ENCODE measurements at regions not wholly inside any gene's neighbourhood (a gene's known extent, or its start where the extent isn't known, plus 50 kb on each side); places are given as distances from the start of the nearest gene placed in this dataset.
"Not testable (repeated sequence)": the region's sequence is repeated elsewhere in the genome, so short reads cannot be mapped to it uniquely, and the experiment has no call there.

DNA sequence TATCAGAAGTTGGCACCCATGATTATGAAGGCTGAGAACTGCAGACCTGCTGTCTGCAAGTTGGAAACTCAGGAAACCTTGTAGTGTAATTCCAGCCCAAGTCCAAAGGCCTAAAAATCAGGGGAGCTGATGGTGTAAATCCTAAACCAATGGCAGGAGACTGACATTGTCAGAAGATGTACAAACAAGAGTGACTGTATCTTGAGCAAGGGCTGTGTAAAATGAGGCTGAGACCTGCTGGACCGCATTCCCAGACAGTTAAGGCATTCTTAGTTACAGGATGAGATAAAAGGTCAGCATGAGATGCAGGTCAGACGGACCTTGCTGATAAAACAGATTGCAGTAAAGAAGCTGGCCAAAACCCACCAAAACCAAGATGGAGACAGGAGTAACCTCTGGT, 147.7 kb downstream of the COG6 start:
- DNase-seq, result no peak

DNA sequence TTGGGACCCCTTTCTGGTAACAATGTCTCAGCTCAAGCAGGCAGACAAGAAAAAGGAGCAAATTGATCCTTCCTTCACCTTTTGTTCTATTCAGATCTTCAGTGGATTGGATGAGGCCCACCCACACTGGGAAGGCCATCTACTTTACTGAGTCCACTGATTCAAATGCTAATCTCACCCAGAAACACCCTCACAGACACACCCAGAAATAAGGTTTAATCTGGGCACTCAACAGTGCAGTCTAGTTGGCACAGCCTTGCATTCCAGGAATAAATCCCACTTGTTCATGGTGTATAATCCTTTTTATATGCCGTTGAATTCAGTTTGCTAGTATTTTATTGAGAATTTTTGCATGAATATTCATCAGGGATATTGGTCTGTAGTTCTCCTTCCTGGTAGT, 148.4 kb downstream of the COG6 start:
- no peak for DNase-seq

- DNase-seq, result no peak
Observed at GRCh38 chr13:39804332-39805210, 149.1 kb downstream of the COG6 start.

DNA sequence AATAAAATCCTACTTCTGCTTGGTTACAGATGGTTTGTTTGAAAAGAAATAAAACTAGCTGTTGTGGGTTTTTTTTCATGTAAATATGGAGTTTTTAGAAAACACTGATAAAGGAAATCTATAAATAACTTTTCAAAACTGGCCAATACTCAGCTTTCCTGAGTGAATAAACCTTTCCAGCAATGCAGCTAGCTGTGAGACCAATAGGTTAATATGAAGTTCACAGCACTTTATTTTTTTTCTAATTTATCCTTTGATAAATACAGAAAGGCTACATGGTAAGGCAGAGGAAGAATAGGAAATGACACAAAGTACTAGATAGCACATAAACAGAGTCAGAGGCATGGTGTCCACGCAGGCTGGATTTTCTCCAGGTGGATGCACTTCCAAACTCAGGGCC, 154.0 kb downstream of the COG6 start:
- DNase-seq, result no peak

GRCh38 chr13:39810091-39810877, 154.8 kb downstream of the COG6 start:
- DNase-seq, result no peak

DNA sequence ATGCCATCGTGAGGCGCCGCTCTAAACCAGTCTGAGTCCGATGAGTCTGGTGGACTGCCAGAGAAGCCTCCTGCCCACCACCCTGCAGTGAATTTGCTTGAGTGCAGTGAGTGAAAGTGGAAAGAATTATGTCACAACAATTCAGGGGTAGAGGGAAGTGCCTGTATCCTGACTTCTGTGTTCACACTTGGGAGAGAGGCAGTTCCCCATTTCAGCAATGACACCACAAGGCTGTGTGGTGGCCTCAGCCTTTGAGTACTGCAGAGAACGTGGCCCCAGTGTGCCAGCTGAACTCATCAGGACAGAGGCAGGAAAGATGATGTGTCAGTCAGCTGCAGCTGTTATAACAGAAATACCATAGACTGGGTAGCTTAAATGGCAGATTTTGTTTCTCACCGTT, 155.6 kb downstream of the COG6 start:
- no peak for DNase-seq

DNA sequence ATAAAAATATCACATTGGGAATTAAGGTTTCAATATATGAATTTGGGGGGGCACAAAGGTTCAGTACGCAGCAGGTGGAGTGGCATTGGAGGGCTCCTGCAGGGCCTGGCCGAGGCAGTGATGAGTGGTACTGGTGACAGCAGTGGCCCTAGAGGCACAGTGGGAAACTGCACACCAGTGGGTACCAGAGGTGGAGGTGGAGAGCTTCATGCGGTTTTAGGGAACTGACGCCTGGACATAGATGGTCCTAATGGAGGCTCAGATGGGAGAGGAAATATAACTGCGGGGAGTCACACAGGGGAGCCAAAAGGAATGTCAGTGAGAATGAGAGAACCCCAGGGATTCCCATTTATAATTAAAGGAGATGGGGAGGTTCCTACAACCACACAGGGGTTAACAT, 156.2 kb downstream of the COG6 start:
- no peak for DNase-seq

DNA sequence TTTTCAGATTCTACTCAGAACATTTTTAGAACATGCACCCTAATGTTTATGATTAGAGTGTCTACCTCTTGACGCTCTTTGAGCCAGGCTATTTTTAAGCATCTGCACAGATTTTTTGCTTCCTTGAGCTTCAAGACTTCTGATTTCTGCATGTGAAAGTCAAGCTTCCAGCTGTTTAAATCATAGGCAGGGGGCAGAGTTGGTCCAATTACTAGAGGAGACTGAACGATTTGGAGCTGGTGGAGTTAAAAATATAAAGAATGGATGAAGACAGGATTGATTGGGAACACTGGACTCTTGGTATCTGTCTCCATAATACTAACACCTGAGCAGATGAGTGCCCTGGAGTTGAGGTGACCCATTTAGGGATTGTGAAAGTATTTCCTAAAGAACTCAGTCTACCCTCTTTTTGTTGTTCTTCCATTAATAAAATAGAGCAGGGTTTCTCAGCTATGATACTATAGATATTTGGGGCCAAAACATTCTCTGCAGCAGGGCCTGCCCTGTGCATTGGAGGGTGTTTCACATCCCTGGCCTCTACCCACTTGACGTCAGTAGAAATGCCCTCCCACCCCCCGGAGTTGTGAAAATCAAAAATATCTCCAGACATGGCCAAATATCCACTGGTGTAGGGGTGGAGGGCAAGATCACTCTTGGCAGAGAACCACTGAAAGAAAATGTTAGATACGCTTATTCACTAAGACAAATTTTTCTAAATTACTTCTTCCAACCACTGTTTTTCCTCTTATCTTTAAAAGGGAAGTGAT, 160.1 kb downstream of the COG6 start:
- no peak for DNase-seq

DNA sequence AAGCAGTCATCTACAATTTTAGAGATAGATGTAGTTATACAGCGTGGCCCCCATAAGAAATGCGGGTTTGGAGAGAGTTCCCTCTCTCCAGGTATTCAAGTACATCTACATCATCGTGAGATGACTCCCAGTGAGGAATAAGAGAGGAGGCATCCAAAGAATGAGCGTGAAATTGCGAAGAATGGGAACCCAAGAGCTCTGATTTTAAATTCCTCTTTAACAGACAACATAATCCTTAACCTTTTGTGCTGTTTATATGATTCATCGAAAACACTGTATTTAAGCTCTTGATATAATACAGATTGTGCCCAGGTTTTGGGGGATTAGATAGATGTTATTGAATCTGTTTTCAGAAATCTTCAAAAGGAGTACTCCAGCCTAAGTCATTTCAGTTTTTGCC, 161.5 kb downstream of the COG6 start:
- no peak for DNase-seq

DNA sequence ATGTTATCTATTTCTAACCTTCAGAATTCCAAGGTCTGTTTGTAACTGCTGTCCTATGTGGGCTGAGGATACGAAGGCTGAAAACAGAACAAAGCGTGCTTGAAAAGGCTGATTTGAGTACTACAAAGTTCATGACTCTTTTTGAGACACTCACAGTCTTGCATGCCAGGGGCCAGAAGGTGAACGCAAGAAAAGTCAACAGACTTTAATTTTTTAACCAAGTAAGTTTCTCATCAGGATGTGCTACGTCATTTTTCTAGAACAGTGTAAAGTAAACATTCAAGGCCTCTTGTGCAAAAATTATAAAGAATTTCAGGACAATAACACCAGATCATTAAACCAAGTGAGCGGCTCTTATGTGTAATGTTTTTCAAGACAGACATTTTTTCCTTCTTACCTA, 163.5 kb downstream of the COG6 start:
- no peak for DNase-seq

DNA sequence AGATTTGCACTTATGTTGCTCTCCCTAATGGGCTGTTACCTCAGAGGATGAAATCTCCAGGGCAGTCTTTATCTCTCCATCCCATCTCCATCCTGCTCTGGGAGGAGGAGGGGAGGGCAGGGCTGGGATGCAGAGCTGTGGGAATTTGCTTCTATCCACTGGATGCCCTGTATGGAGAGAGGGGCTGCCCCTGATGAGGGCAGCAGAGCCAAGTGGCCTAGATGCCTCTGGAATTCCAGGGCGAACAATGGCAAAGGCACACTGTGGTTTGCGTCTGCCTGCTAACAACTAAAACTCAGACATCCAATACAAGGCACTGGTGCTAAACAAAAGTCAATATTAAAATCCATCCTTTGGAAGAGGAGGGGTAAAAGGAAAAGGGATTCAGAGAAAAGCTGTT, 165.1 kb downstream of the COG6 start:
- DNase-seq, result no peak

- DNase-seq, result no peak
Observed at GRCh38 chr13:39821977-39822376, 166.5 kb downstream of the COG6 start.

- no peak for DNase-seq
Observed at GRCh38 chr13:39822437-39822836, 167.0 kb downstream of the COG6 start.

- DNase-seq, result no peak
Observed at GRCh38 chr13:39823063-39823713, 167.7 kb downstream of the COG6 start.

GRCh38 chr13:39825886-39826285, 170.4 kb downstream of the COG6 start:
- DNase-seq, result no peak

GRCh38 chr13:39835253-39835652, 179.8 kb downstream of the COG6 start:
- DNase-seq, result no peak

DNA sequence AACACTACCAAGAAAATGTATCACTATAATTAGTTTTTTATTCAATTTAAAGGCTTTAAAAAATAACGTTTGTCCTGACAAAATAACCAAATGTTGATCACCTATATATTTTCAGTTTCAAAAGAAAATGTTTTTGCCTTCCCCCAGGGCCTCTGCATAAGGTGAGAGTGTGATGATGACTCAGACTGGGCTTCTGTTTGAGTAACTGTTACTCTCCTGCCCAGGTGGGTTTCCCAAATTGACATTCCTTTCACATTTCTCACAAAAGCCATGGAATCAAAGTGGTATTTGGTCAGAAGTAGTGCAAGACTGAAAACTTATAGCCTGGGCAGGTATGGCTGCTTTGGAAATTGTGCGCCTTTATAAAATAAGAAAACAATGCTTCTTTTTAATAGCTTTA, 180.6 kb downstream of the COG6 start:
- no peak for DNase-seq

- DNase-seq, result not testable (repeated sequence)
Observed at GRCh38 chr13:39837866-39838265, 182.4 kb downstream of the COG6 start.

- DNase-seq, result no peak
Observed at GRCh38 chr13:39840201-39840600, 184.7 kb downstream of the COG6 start.

- DNase-seq, result no peak
Observed at GRCh38 chr13:39847336-39847735, 191.9 kb downstream of the COG6 start.

- DNase-seq, result no peak
Observed at GRCh38 chr13:39855236-39855635, 199.8 kb downstream of the COG6 start.

- DNase-seq, result no peak
Observed at GRCh38 chr13:39856714-39857113, 201.3 kb downstream of the COG6 start.

DNA sequence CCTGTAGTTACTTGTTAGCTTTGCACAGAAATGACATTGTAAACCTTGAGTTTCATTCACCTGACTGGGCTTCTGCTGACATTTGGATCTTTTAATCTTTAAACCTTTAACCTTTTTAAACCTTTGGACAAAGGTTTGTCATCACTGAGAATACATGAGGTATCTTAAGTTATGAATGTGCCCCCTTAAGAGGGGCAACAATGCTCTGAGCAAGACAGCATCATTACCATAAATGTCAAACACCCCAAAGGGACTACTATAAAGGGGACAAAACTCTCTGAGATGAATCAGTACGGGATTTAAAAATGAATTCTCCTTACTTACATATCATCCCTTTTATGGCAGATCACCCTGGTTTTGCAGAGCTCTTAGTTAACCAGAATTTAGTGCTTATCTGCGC, 203.3 kb downstream of the COG6 start:
- no peak for DNase-seq

Data from NCI-H1105 (cell line).